Loucy (cell line): ENCODE measurements at regions not wholly inside any gene's neighbourhood (a gene's known extent, or its start where the extent isn't known, plus 50 kb on each side); places are given as distances from the start of the nearest gene placed in this dataset.

Experiments used
- CTCF ChIP-seq: fragments of 200-600 bp; sonication (generic); conservative IDR thresholded peaks from 2 replicates; pipeline ENCODE4 v1.5.1; 2014; ENCODE audit warnings: mild to moderate bottlenecking, antibody characterized with exemption, low read length
- EZH2phosphoT487 ChIP-seq: fragments of 200-600 bp; IDR thresholded peaks from 2 replicates; pipeline ENCODE4 v1.6.1; 2018; ENCODE audit warnings: antibody characterized with exemption, mild to moderate bottlenecking, moderate library complexity, borderline replicate concordance

- TF ChIP-seq CTCF = no peak
- TF ChIP-seq EZH2phosphoT487 = no peak
These were observed 81.2 kb upstream of the THBS1 start for GRCh38 chr15:39499681-39500080.
